GM23338 (cell line): ENCODE measurements at regions not wholly inside any gene's neighbourhood (a gene's known extent, or its start where the extent isn't known, plus 50 kb on each side); places are given as distances from the start of the nearest gene placed in this dataset.
A peak's percentile ranks its signal among the peaks of the same experiment; 100 is the strongest.

Experiments
- ATAC-seq: fragments of 200-7000 bp; cut with Tn5 transposase; 3 replicates; pipeline ENCODE4 v1.9.1; 2020
- DNase-seq: peaks from one replicate; pipeline ENCODE4 v3.0.0-alpha.2; 2015; ENCODE audit warnings: low spot score
- H2AFZ ChIP-seq: fragments of 200-600 bp; sonication (generic); 2 replicates; pipeline ENCODE4 v1.8.0; 2016; ENCODE audit warnings: antibody characterized with exemption, mild to moderate bottlenecking, moderate library complexity
- H3F3A ChIP-seq: fragments of 200-600 bp; sonication (generic); replicated peaks from 2 replicates; pipeline ENCODE4 v1.8.0; 2017; ENCODE audit warnings: antibody characterized with exemption, mixed run types, low read depth
- H3K27ac ChIP-seq: fragments of 200-600 bp; sonication (generic); 2 replicates; pipeline ENCODE4 v1.6.1; 2016; ENCODE audit warnings: low read depth
- H3K27me3 ChIP-seq: fragments of 200-600 bp; sonication (generic); 2 replicates; pipeline ENCODE4 v1.8.0; 2016; ENCODE audit warnings: mild to moderate bottlenecking, mixed run types, moderate library complexity; ENCODE audit not compliant: insufficient read depth
- H3K36me3 ChIP-seq: fragments of 200-600 bp; sonication (generic); 2 replicates; pipeline ENCODE4 v1.8.0; 2016; ENCODE audit warnings: mild to moderate bottlenecking; ENCODE audit not compliant: insufficient read depth
- H3K4me1 ChIP-seq: fragments of 200-600 bp; sonication (generic); 2 replicates; pipeline ENCODE4 v1.8.0; 2016; ENCODE audit warnings: mild to moderate bottlenecking, moderate library complexity; ENCODE audit not compliant: insufficient read depth
- H3K4me2 ChIP-seq: fragments of 200-600 bp; sonication (generic); 2 replicates; pipeline ENCODE4 v1.7.1; 2017; ENCODE audit warnings: mixed run types
- H3K4me3 ChIP-seq: fragments of 200-600 bp; sonication (generic); 2 replicates; pipeline ENCODE4 v1.6.1; 2016; ENCODE audit warnings: mixed run types
- H3K79me2 ChIP-seq: fragments of 200-600 bp; sonication (generic); replicated peaks from 2 replicates; pipeline ENCODE4 v1.8.0; 2017; ENCODE audit warnings: mild to moderate bottlenecking; ENCODE audit not compliant: insufficient read depth
- H3K9me2 ChIP-seq: fragments of 200-600 bp; sonication (generic); 2 replicates; pipeline ENCODE4 v1.8.0; 2017; ENCODE audit not compliant: insufficient read depth
- H4K20me1 ChIP-seq: fragments of 200-600 bp; sonication (generic); replicated peaks from 2 replicates; pipeline ENCODE4 v1.8.0; 2017; ENCODE audit warnings: mild to moderate bottlenecking; ENCODE audit not compliant: insufficient read depth
- H3K27ac Mint-ChIP-seq: 2 replicates; pipeline ENCODE4 v1.8.0; 2020; ENCODE audit warnings: inconsistent platforms, mild to moderate bottlenecking, moderate library complexity, mixed read lengths
- H3K27me3 Mint-ChIP-seq: 3 replicates; pipeline ENCODE4 v1.8.0; 2022; ENCODE audit warnings: low read depth, mild to moderate bottlenecking, moderate library complexity, mixed read lengths, inconsistent platforms; ENCODE audit not compliant: insufficient read depth, poor library complexity
- H3K36me3 Mint-ChIP-seq: 3 replicates; pipeline ENCODE4 v1.8.0; 2021; ENCODE audit warnings: low read depth, mild to moderate bottlenecking, inconsistent platforms, moderate library complexity, mixed read lengths
- H3K4me1 Mint-ChIP-seq: 3 replicates; pipeline ENCODE4 v1.8.0; 2020; ENCODE audit warnings: mild to moderate bottlenecking, inconsistent platforms, mixed read lengths
- H3K4me3 Mint-ChIP-seq: 3 replicates; pipeline ENCODE4 v1.8.0; 2021; ENCODE audit warnings: moderate library complexity, mild to moderate bottlenecking, inconsistent platforms, mixed read lengths
- H3K9me3 Mint-ChIP-seq: 3 replicates; pipeline ENCODE4 v1.8.0; 2020; ENCODE audit warnings: moderate library complexity, mild to moderate bottlenecking, inconsistent platforms, mixed read lengths
- CREB1 ChIP-seq: fragments of 250-450 bp; sonication (Bioruptor Pico); IDR thresholded peaks from 2 replicates; pipeline ENCODE4 v1.5.0; 2020; ENCODE audit warnings: low read depth, mild to moderate bottlenecking, moderate library complexity
- ETS1 ChIP-seq: IDR thresholded peaks from 2 replicates; pipeline ENCODE4 v1.6.1; 2016; ENCODE audit warnings: antibody characterized with exemption
- EZH2phosphoT487 ChIP-seq: fragments of 200-600 bp; sonication (generic); IDR thresholded peaks from one replicate; pipeline ENCODE4 v1.8.1; 2018; ENCODE audit warnings: antibody characterized with exemption; ENCODE audit not compliant: unreplicated experiment
- JUNB ChIP-seq: IDR thresholded peaks from one replicate; pipeline ENCODE4 v1.6.1; 2016; ENCODE audit warnings: antibody characterized with exemption; ENCODE audit not compliant: unreplicated experiment
- POLR2AphosphoS5 ChIP-seq: IDR thresholded peaks from 2 replicates; pipeline ENCODE4 v1.6.1; 2016; ENCODE audit warnings: antibody characterized with exemption, low read depth
- REST ChIP-seq: IDR thresholded peaks from one replicate; pipeline ENCODE4 v1.6.1; 2018; ENCODE audit warnings: antibody characterized with exemption; ENCODE audit not compliant: unreplicated experiment
- ZNF331 ChIP-seq: fragments of 250-450 bp; sonication (Bioruptor Pico); IDR thresholded peaks from 2 replicates; pipeline ENCODE4 v1.5.0; 2020; ENCODE audit warnings: low read depth, mild to moderate bottlenecking, moderate library complexity
- TF ChIP-seq, protein P1 (sequence below), 2 experiments: fragments of 200-600 bp in 1 of 2; sonication (generic) in 1 of 2; conservative IDR thresholded peaks; 2 replicates each; pipeline versions ENCODE4 v1.5.1 to v1.6.1; 2016 to 2017; ENCODE audit warnings: antibody characterized with exemption in 2 of 2, low read depth in 2 of 2, mild to moderate bottlenecking in 2 of 2, moderate library complexity in 1 of 2
- TF ChIP-seq, protein P2 (sequence below): fragments of 250-450 bp; sonication (Bioruptor Pico); IDR thresholded peaks from 2 replicates; pipeline ENCODE4 v1.5.0; 2020; ENCODE audit warnings: mild to moderate bottlenecking, moderate library complexity

DNA sequence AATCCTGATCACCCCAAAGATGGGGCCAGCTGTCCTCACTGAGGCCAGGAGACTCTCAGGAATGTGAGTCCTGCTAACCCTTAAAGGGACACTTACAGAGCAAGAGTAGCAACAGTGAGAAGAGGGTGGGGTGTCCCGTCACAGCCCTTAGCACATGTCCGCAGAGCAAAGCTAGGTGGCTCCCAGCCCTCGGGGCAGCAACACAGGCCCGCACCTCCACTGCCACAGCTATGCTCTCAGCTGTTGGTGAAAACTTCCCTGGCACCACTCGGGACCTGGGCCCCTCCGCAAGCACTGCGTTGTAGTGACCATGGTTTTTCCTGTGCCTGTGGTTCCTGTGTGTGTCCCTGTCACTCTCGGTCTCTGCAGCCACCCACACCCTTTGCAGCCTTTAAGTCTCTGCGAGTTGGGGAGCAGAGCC lies 76.4 kb upstream of the UXS1 start:
- Histone ChIP-seq H3F3A (no peaks in the 10 kb centered on the region), H2AFZ (peak overlapping the region; percentile 99), H3K27ac (no peak overlapping the region), H3K9me2 (no peaks in the 10 kb centered on the region; the same call in 1 of the 2 replicates), H3K4me2 (peak overlapping the region; percentile 85), H4K20me1 (no peaks in the 10 kb centered on the region), H3K27me3 (no peaks in the 10 kb centered on the region), H3K4me1 (no peaks in the 10 kb centered on the region), H3K36me3 (no peaks in the 10 kb centered on the region), H3K4me3 (peak overlapping the region; percentile 73), H3K79me2 (no peaks in the 10 kb centered on the region)
- DNase-seq (peak; percentile 11), ATAC-seq (peak; percentile 57)
- peaks cover 15% of the 10 kb centered on the region; the same call in 2 of the 3 replicates for H3K36me3 Mint-ChIP-seq
- TF ChIP-seq, protein P1, sequence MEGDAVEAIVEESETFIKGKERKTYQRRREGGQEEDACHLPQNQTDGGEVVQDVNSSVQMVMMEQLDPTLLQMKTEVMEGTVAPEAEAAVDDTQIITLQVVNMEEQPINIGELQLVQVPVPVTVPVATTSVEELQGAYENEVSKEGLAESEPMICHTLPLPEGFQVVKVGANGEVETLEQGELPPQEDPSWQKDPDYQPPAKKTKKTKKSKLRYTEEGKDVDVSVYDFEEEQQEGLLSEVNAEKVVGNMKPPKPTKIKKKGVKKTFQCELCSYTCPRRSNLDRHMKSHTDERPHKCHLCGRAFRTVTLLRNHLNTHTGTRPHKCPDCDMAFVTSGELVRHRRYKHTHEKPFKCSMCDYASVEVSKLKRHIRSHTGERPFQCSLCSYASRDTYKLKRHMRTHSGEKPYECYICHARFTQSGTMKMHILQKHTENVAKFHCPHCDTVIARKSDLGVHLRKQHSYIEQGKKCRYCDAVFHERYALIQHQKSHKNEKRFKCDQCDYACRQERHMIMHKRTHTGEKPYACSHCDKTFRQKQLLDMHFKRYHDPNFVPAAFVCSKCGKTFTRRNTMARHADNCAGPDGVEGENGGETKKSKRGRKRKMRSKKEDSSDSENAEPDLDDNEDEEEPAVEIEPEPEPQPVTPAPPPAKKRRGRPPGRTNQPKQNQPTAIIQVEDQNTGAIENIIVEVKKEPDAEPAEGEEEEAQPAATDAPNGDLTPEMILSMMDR (conservative IDR thresholded peaks at IDR 0.05; ENCODE audit: low read depth in 2 of 2) = no peak; a peak in 1 of 4 replicates
- TF ChIP-seq REST (no peak), POLR2AphosphoS5 (no peak), ETS1 (no peak), CREB1 (CRISPR knock-in tag) (no peak), ZNF331 (no peak), EZH2phosphoT487 (no peak), JUNB (no peak)
- TF ChIP-seq, protein P2, sequence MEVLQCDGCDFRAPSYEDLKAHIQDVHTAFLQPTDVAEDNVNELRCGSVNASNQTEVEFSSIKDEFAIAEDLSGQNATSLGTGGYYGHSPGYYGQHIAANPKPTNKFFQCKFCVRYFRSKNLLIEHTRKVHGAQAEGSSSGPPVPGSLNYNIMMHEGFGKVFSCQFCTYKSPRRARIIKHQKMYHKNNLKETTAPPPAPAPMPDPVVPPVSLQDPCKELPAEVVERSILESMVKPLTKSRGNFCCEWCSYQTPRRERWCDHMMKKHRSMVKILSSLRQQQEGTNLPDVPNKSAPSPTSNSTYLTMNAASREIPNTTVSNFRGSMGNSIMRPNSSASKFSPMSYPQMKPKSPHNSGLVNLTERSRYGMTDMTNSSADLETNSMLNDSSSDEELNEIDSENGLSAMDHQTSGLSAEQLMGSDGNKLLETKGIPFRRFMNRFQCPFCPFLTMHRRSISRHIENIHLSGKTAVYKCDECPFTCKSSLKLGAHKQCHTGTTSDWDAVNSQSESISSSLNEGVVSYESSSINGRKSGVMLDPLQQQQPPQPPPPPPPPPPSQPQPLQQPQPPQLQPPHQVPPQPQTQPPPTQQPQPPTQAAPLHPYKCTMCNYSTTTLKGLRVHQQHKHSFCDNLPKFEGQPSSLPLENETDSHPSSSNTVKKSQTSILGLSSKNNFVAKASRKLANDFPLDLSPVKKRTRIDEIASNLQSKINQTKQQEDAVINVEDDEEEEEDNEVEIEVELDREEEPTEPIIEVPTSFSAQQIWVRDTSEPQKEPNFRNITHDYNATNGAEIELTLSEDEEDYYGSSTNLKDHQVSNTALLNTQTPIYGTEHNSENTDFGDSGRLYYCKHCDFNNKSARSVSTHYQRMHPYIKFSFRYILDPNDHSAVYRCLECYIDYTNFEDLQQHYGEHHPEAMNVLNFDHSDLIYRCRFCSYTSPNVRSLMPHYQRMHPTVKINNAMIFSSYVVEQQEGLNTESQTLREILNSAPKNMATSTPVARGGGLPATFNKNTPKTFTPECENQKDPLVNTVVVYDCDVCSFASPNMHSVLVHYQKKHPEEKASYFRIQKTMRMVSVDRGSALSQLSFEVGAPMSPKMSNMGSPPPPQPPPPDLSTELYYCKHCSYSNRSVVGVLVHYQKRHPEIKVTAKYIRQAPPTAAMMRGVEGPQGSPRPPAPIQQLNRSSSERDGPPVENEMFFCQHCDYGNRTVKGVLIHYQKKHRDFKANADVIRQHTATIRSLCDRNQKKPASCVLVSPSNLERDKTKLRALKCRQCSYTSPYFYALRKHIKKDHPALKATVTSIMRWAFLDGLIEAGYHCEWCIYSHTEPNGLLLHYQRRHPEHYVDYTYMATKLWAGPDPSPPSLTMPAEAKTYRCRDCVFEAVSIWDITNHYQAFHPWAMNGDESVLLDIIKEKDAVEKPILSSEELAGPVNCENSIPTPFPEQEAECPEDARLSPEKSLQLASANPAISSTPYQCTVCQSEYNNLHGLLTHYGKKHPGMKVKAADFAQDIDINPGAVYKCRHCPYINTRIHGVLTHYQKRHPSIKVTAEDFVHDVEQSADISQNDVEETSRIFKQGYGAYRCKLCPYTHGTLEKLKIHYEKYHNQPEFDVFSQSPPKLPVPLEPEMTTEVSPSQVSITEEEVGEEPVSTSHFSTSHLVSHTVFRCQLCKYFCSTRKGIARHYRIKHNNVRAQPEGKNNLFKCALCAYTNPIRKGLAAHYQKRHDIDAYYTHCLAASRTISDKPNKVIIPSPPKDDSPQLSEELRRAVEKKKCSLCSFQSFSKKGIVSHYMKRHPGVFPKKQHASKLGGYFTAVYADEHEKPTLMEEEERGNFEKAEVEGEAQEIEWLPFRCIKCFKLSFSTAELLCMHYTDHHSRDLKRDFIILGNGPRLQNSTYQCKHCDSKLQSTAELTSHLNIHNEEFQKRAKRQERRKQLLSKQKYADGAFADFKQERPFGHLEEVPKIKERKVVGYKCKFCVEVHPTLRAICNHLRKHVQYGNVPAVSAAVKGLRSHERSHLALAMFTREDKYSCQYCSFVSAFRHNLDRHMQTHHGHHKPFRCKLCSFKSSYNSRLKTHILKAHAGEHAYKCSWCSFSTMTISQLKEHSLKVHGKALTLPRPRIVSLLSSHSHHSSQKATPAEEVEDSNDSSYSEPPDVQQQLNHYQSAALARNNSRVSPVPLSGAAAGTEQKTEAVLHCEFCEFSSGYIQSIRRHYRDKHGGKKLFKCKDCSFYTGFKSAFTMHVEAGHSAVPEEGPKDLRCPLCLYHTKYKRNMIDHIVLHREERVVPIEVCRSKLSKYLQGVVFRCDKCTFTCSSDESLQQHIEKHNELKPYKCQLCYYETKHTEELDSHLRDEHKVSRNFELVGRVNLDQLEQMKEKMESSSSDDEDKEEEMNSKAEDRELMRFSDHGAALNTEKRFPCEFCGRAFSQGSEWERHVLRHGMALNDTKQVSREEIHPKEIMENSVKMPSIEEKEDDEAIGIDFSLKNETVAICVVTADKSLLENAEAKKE (CRISPR knock-in tag) = no peak
- peaks cover 12% of the 10 kb centered on the region for H3K27me3 Mint-ChIP-seq
- peak overlapping the region; percentile 82 for H3K4me3 Mint-ChIP-seq
- H3K9me3 Mint-ChIP-seq = peaks cover 21% of the 10 kb centered on the region
- no peak overlapping the region for H3K27ac Mint-ChIP-seq
- H3K4me1 Mint-ChIP-seq = peaks cover 13% of the 10 kb centered on the region
